Testis (tissue), 2 donors: ENCODE measurements at regions not wholly inside any gene's neighbourhood (a gene's known extent, or its start where the extent isn't known, plus 50 kb on each side); places are given as distances from the start of the nearest gene placed in this dataset.

Experiments used
- DNase-seq: peaks from one replicate; pipeline ENCODE4 v3.0.0-alpha.2; 2019
- H3K27ac ChIP-seq, 2 donors: fragments of 200-600 bp; sonication (generic); one replicate each; pipeline ENCODE4 v1.5.1; 2019
- H3K27me3 ChIP-seq: fragments of 200-600 bp; sonication (generic); one replicate; pipeline ENCODE4 v1.5.1; 2019
- H3K36me3 ChIP-seq: fragments of 200-600 bp; sonication (generic); one replicate; pipeline ENCODE4 v1.5.1; 2017; ENCODE audit warnings: low read depth; ENCODE audit errors: missing control alignments
- H3K4me1 ChIP-seq: fragments of 200-600 bp; sonication (generic); one replicate; pipeline ENCODE4 v1.5.1; 2019
- H3K4me3 ChIP-seq, 2 donors: fragments of 200-600 bp; sonication (generic); one replicate each; pipeline ENCODE4 v1.5.1; 2017 to 2019
- H3K9me3 ChIP-seq: fragments of 200-600 bp; sonication (generic); one replicate; pipeline ENCODE4 v1.5.1; 2017
- CTCF ChIP-seq, 3 experiments: fragments of 450-650 bp in 2 of 3; fragments of 200-600 bp in 1 of 3; sonication (generic) in 1 of 3; IDR thresholded peaks; one replicate each; pipeline ENCODE4 v1.5.1; 2016 to 2019; ENCODE audit warnings: antibody characterized with exemption in 3 of 3, mild to moderate bottlenecking in 2 of 3, moderate library complexity in 1 of 3
- POLR2A ChIP-seq: fragments of 450-650 bp; IDR thresholded peaks from one replicate; pipeline ENCODE4 v1.6.1; 2017; ENCODE audit warnings: antibody characterized with exemption, mild to moderate bottlenecking, moderate library complexity
- WGBS, 2 donors: methylation state at CpG; one replicate each; pipeline ENCODE4 v1.1.5; 2018; 5-methylcytosine and 5-hydroxymethylcytosine counted together
- intact Hi-C: fragments of 100-400 bp; cut with DNase I; formaldehyde crosslinking; loops from one replicate; pipeline ENCODE4 v1.15.1; 2023; ENCODE audit warnings: low total_unique reads

- Histone ChIP-seq H3K4me1 (no peaks in the 10 kb centered on the region), H3K4me3 (no peak overlapping the region), H3K36me3 (no peaks in the 10 kb centered on the region), H3K9me3 (no peaks in the 10 kb centered on the region), H3K27me3 (no peaks in the 10 kb centered on the region), H3K27ac (no peak overlapping the region)
- intact Hi-C loops = no loop called here
- no peak for DNase-seq
- TF ChIP-seq CTCF (IDR thresholded peaks at IDR 0.05) = no peak
- TF ChIP-seq POLR2A = no peak
Observed at GRCh38 chr1:208837242-208837641, 593.1 kb upstream of the PLXNA2 start.

DNA sequence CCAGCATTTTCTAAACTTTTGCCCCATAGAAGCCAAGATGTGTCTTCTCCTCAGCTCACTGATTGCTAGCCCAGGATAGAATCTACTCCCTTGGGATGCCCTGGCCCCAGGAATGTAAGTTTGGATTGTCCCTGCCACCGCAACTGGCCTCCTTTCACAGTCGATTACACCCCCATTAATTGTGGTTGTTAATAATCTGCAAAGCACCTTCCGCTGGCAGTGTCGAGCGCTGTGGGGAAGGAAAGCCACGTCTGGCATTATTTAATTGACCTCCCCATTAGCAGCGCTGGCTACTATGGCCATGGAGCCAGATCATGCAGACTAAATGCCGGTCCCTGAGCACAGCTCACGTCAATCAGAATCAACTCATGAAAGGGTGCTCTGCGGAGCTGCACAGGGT, 597.3 kb upstream of the PLXNA2 start:
- no peaks in the 10 kb centered on the region for H3K36me3 ChIP-seq
- no peaks in the 10 kb centered on the region for H3K4me1 ChIP-seq
- intact Hi-C loops = no loop called here
- TF ChIP-seq POLR2A = no peak
- TF ChIP-seq CTCF (IDR thresholded peaks at IDR 0.05) = no peak
- no peaks in the 10 kb centered on the region for H3K27me3 ChIP-seq
- H3K4me3 ChIP-seq = no peak overlapping the region
- no peaks in the 10 kb centered on the region for H3K9me3 ChIP-seq
- 89% methylated on average over 8 to 10 of the region's 10 CpGs for WGBS, 2 donors
- no peak for DNase-seq
- no peak overlapping the region for H3K27ac ChIP-seq

GRCh38 chr1:208842451-208842850, 598.3 kb upstream of the PLXNA2 start:
- H3K36me3 ChIP-seq = no peaks in the 10 kb centered on the region
- no peaks in the 10 kb centered on the region for H3K27me3 ChIP-seq
- 83 to 93% methylated on average over 3 of the region's 3 CpGs for WGBS, 2 donors
- H3K4me3 ChIP-seq = no peak overlapping the region
- DNase-seq = no peak
- no peak overlapping the region for H3K27ac ChIP-seq
- H3K4me1 ChIP-seq = no peaks in the 10 kb centered on the region
- no peaks in the 10 kb centered on the region for H3K9me3 ChIP-seq
- intact Hi-C loops = no loop called here
- TF ChIP-seq POLR2A (no peak), CTCF (IDR thresholded peaks at IDR 0.05) (no peak)

GRCh38 chr1:208844158-208844557, 600.0 kb upstream of the PLXNA2 start:
- no peaks in the 10 kb centered on the region for H3K27me3 ChIP-seq
- 98 to 100% methylated on average over 3 of the region's 3 CpGs for WGBS, 2 donors
- H3K4me1 ChIP-seq = no peaks in the 10 kb centered on the region
- TF ChIP-seq POLR2A = no peak
- no peak for TF ChIP-seq CTCF (IDR thresholded peaks at IDR 0.05)
- H3K36me3 ChIP-seq = no peaks in the 10 kb centered on the region
- no peak overlapping the region for H3K4me3 ChIP-seq
- DNase-seq = no peak
- intact Hi-C loops = no loop called here
- H3K27ac ChIP-seq = no peak overlapping the region
- H3K9me3 ChIP-seq = no peaks in the 10 kb centered on the region

GRCh38 chr1:208848854-208849253, 604.7 kb upstream of the PLXNA2 start:
- TF ChIP-seq POLR2A = no peak
- TF ChIP-seq CTCF (IDR thresholded peaks at IDR 0.05) = no peak
- Histone ChIP-seq H3K4me3 (no peak overlapping the region), H3K27me3 (no peaks in the 10 kb centered on the region), H3K27ac (no peak overlapping the region), H3K36me3 (no peaks in the 10 kb centered on the region), H3K4me1 (no peaks in the 10 kb centered on the region), H3K9me3 (no peaks in the 10 kb centered on the region)
- intact Hi-C loops = no loop called here
- DNase-seq = no peak
- 73 to 91% methylated on average over 1 of the region's 1 CpG for WGBS, 2 donors
